OCI-LY1 (cell line): ENCODE measurements at regions not wholly inside any gene's neighbourhood (a gene's known extent, or its start where the extent isn't known, plus 50 kb on each side); places are given as distances from the start of the nearest gene placed in this dataset.

Experiments
- CTCF ChIP-seq: fragments of 200-600 bp; sonication (generic), shearing (Covaris generic); IDR thresholded peaks from 2 replicates; pipeline ENCODE4 v1.5.1; 2017; ENCODE audit warnings: mild to moderate bottlenecking, antibody characterized with exemption, low read length, moderate library complexity, mixed read lengths
- EZH2 ChIP-seq: fragments of 200-600 bp; sonication (generic), shearing (Covaris generic); IDR thresholded peaks from 2 replicates; pipeline ENCODE4 v1.8.0; 2017; ENCODE audit warnings: borderline replicate concordance, mixed run types, mild to moderate bottlenecking, antibody characterized with exemption, low read length, moderate library complexity, mixed read lengths

DNA sequence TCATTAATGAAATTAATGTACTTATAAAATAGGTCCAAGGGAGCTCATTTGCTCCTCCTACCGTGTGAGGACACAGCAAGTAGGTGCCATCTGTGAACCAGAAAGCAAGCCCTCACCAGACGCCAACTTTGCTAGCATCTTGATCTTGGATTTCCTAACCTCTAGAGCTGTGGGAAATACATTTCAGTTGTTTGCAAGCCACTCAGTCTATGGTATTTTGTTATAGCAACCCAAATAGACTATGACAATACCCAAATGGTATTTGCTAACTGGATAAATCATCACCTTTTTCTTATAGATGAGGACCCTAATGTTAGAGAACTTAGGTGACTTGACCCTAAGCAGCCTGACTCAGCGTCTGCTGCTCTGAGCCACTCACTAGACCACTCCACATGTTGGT lies 379.6 kb downstream of the HRH4 start:
- no peak for TF ChIP-seq EZH2
- no peak for TF ChIP-seq CTCF
